GM18870 (cell line): ENCODE measurements at regions not wholly inside any gene's neighbourhood (a gene's known extent, or its start where the extent isn't known, plus 50 kb on each side); places are given as distances from the start of the nearest gene placed in this dataset.

ENCODE experiments used
- ATAC-seq: cut with Tn5 transposase; IDR thresholded peaks from one replicate; pipeline ENCODE4 v1.9.1; 2021; ENCODE audit warnings: moderate library complexity; ENCODE audit not compliant: unreplicated experiment

- no peak for ATAC-seq
These were observed 238.2 kb upstream of the HES1 start for GRCh38 chr3:193897731-193898180.

GRCh38 chr3:193899001-193899400 is 236.9 kb upstream of the HES1 start:
- ATAC-seq, result no peak

GRCh38 chr3:193901007-193901406 is 234.9 kb upstream of the HES1 start:
- no peak for ATAC-seq

- no peak for ATAC-seq
These were observed 233.1 kb upstream of the HES1 start for GRCh38 chr3:193902607-193903511.

- ATAC-seq, result no peak
These were observed 232.5 kb upstream of the HES1 start for GRCh38 chr3:193903512-193903817.

- ATAC-seq, result no peak
These were observed 232.0 kb upstream of the HES1 start for GRCh38 chr3:193903966-193904365.

GRCh38 chr3:193905541-193906396 is 230.2 kb upstream of the HES1 start:
- no peak for ATAC-seq

GRCh38 chr3:193906849-193907410 is 229.0 kb upstream of the HES1 start:
- ATAC-seq, result no peak

GRCh38 chr3:193908181-193908744 is 227.7 kb upstream of the HES1 start:
- no peak for ATAC-seq

- ATAC-seq, result peak; percentile 80
These were observed 226.6 kb upstream of the HES1 start for GRCh38 chr3:193909387-193909786.

GRCh38 chr3:193910310-193910709 is 225.6 kb upstream of the HES1 start:
- ATAC-seq, result no peak

GRCh38 chr3:193910886-193911738 is 224.8 kb upstream of the HES1 start:
- no peak for ATAC-seq

GRCh38 chr3:193911784-193912340 is 224.1 kb upstream of the HES1 start:
- no peak for ATAC-seq

- no peak for ATAC-seq
These were observed 223.2 kb upstream of the HES1 start for GRCh38 chr3:193912621-193913178.

- ATAC-seq, result no peak
These were observed 221.3 kb upstream of the HES1 start for GRCh38 chr3:193914602-193915001.

- no peak for ATAC-seq
These were observed 220.8 kb upstream of the HES1 start for GRCh38 chr3:193915099-193915498.

GRCh38 chr3:193915613-193916012 is 220.3 kb upstream of the HES1 start:
- no peak for ATAC-seq

GRCh38 chr3:193917158-193917557 is 218.8 kb upstream of the HES1 start:
- ATAC-seq, result no peak

GRCh38 chr3:193921465-193921864 is 214.5 kb upstream of the HES1 start:
- no peak for ATAC-seq
